T-helper 17 cell (primary cell): ENCODE measurements at regions not wholly inside any gene's neighbourhood (a gene's known extent, or its start where the extent isn't known, plus 50 kb on each side); places are given as distances from the start of the nearest gene placed in this dataset.
A peak's percentile ranks its signal among the peaks of the same experiment; 100 is the strongest.

Source experiments
- ATAC-seq: fragments of 150-1000 bp; cut with Tn5 transposase; 2 replicates; pipeline ENCODE4 v1.10.0; 2021; ENCODE audit warnings: mild to moderate bottlenecking, moderate library complexity
- DNase-seq, 3 donors: peaks; one replicate each; pipeline versions ENCODE4 v3.0.0 to v3.0.0-alpha.2; 2020 to 2021
- H3K9me3 ChIP-seq: one replicate; pipeline ENCODE4 v1.7.0; 2013; ENCODE audit warnings: low read length, mild to moderate bottlenecking; ENCODE audit not compliant: control insufficient read depth, poor library complexity, severe bottlenecking
- H3K27ac Mint-ChIP-seq: one replicate; pipeline ENCODE4 v1.8.0; 2022; ENCODE audit warnings: mild to moderate bottlenecking, moderate library complexity, mixed read lengths
- H3K27me3 Mint-ChIP-seq: one replicate; pipeline ENCODE4 v1.8.0; 2022; ENCODE audit warnings: mixed read lengths
- H3K36me3 Mint-ChIP-seq: one replicate; pipeline ENCODE4 v1.8.0; 2022; ENCODE audit warnings: low read depth, mixed read lengths
- H3K4me1 Mint-ChIP-seq: one replicate; pipeline ENCODE4 v1.8.0; 2022; ENCODE audit warnings: mild to moderate bottlenecking, mixed read lengths
- H3K4me3 Mint-ChIP-seq: one replicate; pipeline ENCODE4 v1.8.0; 2022; ENCODE audit warnings: mild to moderate bottlenecking, moderate library complexity, mixed read lengths

DNA sequence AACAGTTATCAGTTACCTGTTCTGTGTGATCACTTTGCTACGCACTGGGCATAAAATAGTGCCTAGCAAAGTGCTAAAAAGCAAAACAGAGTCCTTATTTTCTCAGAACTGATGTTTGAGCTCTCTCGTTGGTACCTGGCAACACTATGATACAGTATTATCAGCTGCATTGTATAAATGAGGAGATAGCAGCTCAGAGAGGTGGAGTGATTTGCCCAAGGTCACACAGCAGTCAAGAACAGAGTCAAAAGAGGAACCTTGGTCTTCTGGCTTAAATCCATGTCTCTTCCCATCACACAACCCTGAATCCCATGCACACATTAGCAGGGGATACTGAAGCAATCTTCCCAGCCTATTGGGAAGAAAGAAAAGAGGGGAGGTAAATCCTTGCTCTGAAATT lies 580.5 kb downstream of the SOX6 start:
- H3K4me1 Mint-ChIP-seq = no peaks in the 10 kb centered on the region
- H3K4me3 Mint-ChIP-seq = no peak overlapping the region
- no peaks in the 10 kb centered on the region for H3K9me3 ChIP-seq
- ATAC-seq (no peak), DNase-seq (no peak)
- peaks cover 20% of the 10 kb centered on the region for H3K27me3 Mint-ChIP-seq
- no peaks in the 10 kb centered on the region for H3K36me3 Mint-ChIP-seq
- H3K27ac Mint-ChIP-seq = no peak overlapping the region

DNA sequence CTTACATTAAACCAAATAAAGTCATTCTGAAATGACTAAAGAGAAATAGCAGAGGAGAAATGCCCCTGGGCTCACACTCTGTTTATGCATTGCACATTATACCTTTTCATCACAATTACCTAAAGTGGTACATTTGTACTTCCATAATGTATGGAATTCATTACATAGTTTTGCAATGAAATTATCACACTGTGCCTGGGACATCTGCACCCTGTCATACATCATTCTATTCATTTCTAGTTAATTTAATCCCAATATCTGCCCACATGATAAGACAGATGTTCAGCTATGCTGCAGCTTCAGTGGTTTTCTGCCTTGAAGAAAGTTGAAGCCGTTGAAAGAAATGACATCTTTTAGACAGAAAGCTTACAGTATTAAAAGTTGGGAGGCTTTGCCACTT lies 580.0 kb downstream of the SOX6 start:
- Mint-ChIP-seq H3K4me3 (no peak overlapping the region), H3K27me3 (peaks cover 20% of the 10 kb centered on the region), H3K36me3 (no peaks in the 10 kb centered on the region), H3K4me1 (no peaks in the 10 kb centered on the region), H3K27ac (no peak overlapping the region)
- H3K9me3 ChIP-seq = no peaks in the 10 kb centered on the region
- ATAC-seq (no peak), DNase-seq (no peak)

DNA sequence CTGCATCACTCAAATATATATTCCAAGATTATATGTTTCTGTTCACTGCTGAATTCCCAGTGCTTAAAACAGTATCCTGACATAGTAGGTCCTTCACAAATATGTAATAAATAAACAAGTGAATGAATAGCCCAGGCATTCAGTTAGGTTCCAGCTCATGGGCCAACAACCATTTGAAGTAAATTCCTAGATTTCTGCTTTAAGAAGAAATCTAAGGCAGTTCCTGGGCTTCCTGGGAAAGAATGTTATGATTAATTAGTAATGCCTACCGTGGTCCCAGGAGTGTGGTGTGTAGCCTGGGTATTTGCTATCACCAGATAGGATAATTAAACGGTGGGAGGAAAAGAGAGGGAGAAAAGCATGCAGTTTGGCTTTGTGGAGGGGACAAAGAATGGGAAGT lies 576.8 kb downstream of the SOX6 start:
- H3K9me3 ChIP-seq = no peaks in the 10 kb centered on the region
- H3K27me3 Mint-ChIP-seq = peaks cover 6% of the 10 kb centered on the region
- ATAC-seq = no peak
- no peak overlapping the region for H3K4me3 Mint-ChIP-seq
- no peak overlapping the region for H3K27ac Mint-ChIP-seq
- no peaks in the 10 kb centered on the region for H3K36me3 Mint-ChIP-seq
- H3K4me1 Mint-ChIP-seq = no peaks in the 10 kb centered on the region
- no peak for DNase-seq

DNA sequence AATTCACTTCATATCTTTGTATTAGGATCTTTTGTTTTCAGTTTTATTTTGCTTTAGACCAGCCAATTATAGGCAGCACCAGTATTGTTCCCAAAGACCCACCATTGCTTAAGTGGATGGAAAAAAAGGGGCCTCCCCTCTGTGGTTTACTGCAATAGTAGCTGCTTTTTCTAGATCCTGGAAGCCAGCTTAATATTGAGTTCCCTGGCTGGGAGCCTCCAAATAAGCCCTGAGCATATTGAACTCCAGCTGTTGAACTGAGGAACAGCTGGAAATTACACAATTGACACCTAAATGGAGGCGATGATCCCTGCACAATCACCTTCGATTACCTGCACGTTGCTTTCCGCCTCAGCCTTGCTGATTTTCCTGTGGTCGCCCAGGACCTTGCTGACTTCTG lies 576.0 kb downstream of the SOX6 start:
- DNase-seq (no peak), ATAC-seq (no peak)
- H3K27ac Mint-ChIP-seq = no peak overlapping the region
- no peaks in the 10 kb centered on the region for H3K4me1 Mint-ChIP-seq
- H3K4me3 Mint-ChIP-seq = no peak overlapping the region
- no peaks in the 10 kb centered on the region for H3K9me3 ChIP-seq
- no peaks in the 10 kb centered on the region for H3K27me3 Mint-ChIP-seq
- H3K36me3 Mint-ChIP-seq = no peaks in the 10 kb centered on the region

DNA sequence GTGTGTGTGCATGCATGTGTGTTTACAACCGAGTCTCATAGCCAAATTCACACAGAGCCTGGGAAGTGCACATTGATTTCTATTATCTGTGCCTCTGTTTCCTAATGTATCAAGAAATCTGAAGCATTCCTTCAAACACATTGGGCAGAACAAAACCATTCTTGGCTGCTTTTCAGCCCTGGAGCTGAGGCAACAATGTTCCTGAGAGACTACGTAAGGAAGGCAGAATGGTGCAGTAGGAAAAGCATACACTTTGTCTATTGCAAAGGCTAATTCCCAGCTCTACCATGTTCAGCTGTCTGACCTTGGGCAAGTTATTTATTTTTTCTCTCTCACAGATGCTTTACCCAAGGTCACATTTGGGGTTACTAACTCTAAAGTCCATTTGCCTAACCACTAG lies 575.5 kb downstream of the SOX6 start:
- Mint-ChIP-seq H3K36me3 (no peaks in the 10 kb centered on the region), H3K4me3 (no peak overlapping the region), H3K4me1 (no peaks in the 10 kb centered on the region), H3K27me3 (no peaks in the 10 kb centered on the region), H3K27ac (no peak overlapping the region)
- H3K9me3 ChIP-seq = no peaks in the 10 kb centered on the region
- ATAC-seq (no peak), DNase-seq (no peak)

DNA sequence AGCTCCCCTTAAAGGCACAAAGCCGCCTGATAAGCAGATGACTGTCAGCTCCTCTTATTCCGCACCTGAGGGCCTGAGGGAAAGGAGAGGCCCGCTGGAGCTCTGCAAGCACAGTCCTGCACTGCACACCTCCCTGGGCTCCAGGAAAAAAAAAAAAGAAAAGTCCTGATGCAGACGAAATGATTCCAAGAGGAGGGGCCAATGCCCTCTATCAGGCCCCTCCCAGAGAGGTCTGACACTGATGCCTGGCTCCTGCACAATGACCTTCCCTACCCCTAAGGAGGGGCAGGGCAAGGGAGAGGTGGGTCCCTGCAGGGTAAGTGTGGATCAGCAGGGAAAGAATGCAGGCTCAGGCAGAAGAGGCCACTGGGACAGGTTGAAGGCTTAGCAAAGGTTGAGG lies 572.7 kb downstream of the SOX6 start:
- no peaks in the 10 kb centered on the region for H3K9me3 ChIP-seq
- no peak for DNase-seq
- H3K4me1 Mint-ChIP-seq = no peaks in the 10 kb centered on the region
- H3K27me3 Mint-ChIP-seq = peaks cover 5% of the 10 kb centered on the region
- H3K36me3 Mint-ChIP-seq = no peaks in the 10 kb centered on the region
- no peak overlapping the region for H3K4me3 Mint-ChIP-seq
- no peak overlapping the region for H3K27ac Mint-ChIP-seq
- no peak for ATAC-seq

DNA sequence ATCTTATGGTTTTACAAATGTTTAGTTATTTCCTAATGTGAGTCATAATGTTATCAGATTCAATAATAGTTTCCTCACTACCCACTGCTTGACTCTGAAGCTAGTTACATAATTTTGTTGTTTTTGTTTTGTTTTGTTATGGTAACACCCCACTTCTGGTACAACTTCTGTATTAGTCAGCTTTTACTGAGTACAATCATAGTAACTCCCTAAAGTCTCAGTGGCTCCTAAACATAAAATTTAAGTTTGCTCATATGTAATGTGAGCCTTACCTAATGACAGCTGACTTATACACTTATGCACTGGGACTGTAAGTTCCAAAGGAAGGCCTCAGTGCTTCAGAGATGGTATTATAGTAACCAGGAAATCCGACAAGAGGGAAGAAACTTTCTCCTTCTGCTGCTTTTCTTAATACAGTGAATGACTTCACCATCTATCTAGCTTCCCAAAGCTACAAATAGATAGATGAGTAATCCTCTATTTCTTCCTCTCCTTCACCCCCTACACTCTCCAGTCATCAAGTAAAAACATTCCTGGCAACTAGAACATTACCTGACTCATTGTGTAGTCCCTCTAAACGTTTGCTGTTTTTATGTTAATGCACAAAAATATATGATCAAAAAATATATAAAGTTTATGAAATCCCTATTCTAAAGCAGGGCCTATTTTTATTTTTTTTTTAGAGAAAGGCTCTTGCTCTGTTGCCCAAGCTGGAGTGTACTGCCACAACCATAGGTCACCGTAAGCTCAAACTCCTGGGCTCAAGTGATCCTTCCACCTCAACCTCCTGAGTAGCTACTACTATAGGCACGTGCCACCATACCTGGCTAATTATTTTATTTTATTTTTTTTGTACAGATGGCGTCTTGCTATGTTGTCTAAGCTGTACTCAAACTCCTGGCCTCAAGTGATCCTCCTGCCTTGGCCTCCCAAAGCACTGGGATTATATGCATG lies 563.0 kb downstream of the SOX6 start:
- H3K4me3 Mint-ChIP-seq = no peak overlapping the region
- H3K27ac Mint-ChIP-seq = no peak overlapping the region
- DNase-seq (no peak), ATAC-seq (no peak)
- no peaks in the 10 kb centered on the region for H3K4me1 Mint-ChIP-seq
- H3K36me3 Mint-ChIP-seq = no peaks in the 10 kb centered on the region
- peaks cover 3% of the 10 kb centered on the region for H3K9me3 ChIP-seq
- no peaks in the 10 kb centered on the region for H3K27me3 Mint-ChIP-seq

DNA sequence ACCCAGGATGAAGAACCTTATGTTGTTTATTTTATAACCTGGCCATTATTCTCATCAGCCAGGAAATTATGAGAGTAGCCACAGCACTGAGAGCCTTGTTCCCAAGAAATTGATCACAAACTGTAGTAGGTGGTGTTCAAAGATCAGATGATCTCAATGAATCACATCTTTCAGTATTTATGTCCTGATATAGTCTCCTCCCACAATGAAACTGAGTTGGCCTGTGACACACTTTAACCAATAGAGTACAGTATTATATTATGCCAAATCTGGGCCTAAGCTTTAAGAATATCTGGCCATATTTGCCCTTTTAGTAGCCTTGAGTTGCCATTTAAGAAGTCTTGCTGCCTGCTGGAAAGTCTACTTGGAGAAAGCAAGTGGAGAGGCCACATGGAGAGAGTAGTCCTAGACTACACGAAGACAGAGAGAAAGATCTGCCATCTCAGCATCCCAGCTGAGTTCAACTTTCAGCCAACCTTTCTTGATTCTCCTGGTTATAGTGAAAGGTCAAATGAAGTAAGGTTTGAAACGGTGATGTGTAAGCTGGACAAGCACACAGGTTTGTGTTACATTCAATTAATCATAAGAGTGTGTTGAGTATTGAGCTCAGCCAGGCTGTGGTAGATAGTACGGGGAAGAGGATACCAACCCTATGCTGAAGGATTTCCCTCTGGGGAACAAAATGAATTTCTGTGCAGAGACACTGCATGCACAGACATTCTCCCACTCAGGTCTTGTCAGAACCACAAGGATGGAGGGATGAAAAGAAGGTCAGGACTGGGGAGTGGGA lies 561.8 kb downstream of the SOX6 start:
- Mint-ChIP-seq H3K4me3 (no peak overlapping the region), H3K27ac (no peak overlapping the region), H3K27me3 (no peaks in the 10 kb centered on the region), H3K36me3 (no peaks in the 10 kb centered on the region), H3K4me1 (no peaks in the 10 kb centered on the region)
- ATAC-seq = no peak
- peaks cover 3% of the 10 kb centered on the region for H3K9me3 ChIP-seq
- DNase-seq = no peak

DNA sequence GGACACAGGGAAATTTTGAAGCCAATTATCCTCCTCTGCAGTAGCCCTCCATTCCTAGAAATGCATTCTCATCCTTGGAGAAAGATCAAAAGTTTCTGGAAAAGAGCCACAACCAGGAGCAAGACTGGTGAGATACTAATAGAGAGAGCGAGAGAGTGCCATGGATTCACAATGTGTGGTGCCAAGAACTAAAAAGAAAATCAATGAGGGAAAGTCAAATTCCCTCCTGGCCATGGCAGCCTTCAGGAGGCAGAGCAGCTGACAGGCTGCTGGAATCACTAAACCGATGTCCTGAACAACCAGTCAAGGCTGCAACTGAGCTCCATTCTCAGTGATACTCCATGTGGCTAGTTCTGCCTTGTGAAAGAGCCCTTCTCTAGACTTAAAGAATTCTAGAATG lies 561.0 kb downstream of the SOX6 start:
- no peaks in the 10 kb centered on the region for H3K27me3 Mint-ChIP-seq
- H3K9me3 ChIP-seq = peaks cover 3% of the 10 kb centered on the region
- no peak overlapping the region for H3K4me3 Mint-ChIP-seq
- DNase-seq = no peak
- H3K36me3 Mint-ChIP-seq = no peaks in the 10 kb centered on the region
- no peak for ATAC-seq
- peaks cover 3% of the 10 kb centered on the region for H3K4me1 Mint-ChIP-seq
- no peak overlapping the region for H3K27ac Mint-ChIP-seq

DNA sequence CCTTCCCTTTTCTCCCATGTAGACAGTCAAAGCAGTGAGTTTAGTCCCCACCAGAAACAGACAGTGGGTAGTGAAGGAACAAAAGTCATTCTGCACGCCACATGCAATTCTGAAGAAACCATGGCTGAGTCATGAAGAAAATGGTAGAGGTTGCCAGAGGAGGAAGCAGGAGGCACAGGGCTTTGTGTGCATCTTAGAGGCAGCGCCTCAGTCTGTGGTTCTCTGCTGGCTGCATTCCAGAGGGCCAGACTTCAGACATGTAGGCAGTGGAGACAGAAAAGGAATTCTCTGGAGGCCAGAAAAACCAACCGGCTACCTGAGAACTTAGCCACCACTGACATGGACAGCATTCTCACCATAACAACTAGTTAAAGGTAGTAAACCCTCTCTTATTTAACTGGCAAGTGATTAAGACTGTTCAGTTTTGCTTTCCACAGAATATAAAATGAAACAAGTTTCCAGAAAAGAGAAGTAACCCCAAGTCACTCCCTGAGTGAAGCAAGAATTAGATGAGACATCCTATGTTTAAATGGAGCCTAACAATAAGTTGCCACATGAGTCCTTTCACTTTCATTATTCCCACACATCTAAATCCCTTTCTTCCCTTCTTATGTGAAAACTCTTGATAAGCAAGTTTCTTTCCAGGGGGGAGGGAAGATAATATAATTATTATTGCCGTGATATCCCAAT lies 556.1 kb downstream of the SOX6 start:
- H3K9me3 ChIP-seq = no peaks in the 10 kb centered on the region
- Mint-ChIP-seq H3K4me3 (no peak overlapping the region), H3K4me1 (peaks cover 3% of the 10 kb centered on the region), H3K36me3 (no peaks in the 10 kb centered on the region), H3K27ac (no peak overlapping the region), H3K27me3 (no peaks in the 10 kb centered on the region)
- ATAC-seq = peak; percentile 12
- DNase-seq = no peak

DNA sequence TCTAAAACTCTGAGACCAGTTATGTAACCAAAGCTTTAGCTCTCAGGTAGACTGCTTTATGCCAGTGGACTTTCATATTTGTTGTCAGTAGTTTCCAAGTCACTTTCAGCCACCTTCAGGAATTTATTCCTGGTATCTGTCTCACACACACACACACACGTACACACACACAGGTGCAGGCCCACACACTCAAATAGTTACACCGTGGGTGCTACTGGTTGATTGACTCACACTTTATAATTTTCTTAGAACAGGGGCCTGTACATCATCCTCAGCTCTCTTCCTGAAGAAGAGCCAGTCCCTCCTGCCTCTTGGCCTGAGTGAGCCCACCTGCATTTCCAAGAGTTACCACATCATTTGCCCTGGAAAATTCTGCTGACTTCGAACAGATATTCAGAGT lies 555.2 kb downstream of the SOX6 start:
- no peaks in the 10 kb centered on the region for H3K9me3 ChIP-seq
- H3K4me3 Mint-ChIP-seq = no peak overlapping the region
- H3K4me1 Mint-ChIP-seq = peaks cover 3% of the 10 kb centered on the region
- no peaks in the 10 kb centered on the region for H3K36me3 Mint-ChIP-seq
- H3K27ac Mint-ChIP-seq = no peak overlapping the region
- ATAC-seq (no peak), DNase-seq (no peak)
- no peaks in the 10 kb centered on the region for H3K27me3 Mint-ChIP-seq

DNA sequence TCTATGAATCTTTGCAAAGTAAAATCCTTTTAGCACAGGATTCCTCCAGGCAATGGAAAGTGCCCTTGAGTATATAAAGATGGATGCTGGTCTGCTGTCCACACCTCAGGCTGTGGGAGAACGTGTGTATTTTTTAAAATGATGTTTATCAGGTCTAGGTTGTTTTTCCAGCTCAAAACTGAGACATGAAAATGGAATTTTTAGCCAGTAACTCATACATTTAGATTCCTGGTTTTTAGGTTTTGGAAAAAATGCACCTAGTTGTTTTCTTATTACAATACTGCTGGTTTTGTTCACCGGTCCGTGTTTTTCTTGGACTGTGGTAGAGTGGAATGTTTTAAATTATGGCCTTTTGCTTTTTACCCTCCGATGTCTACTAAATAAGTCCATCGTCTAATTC lies 554.7 kb downstream of the SOX6 start:
- Mint-ChIP-seq H3K4me1 (peaks cover 3% of the 10 kb centered on the region), H3K4me3 (no peak overlapping the region), H3K36me3 (no peaks in the 10 kb centered on the region), H3K27me3 (no peaks in the 10 kb centered on the region), H3K27ac (no peak overlapping the region)
- ATAC-seq (no peak), DNase-seq (no peak)
- no peaks in the 10 kb centered on the region for H3K9me3 ChIP-seq

DNA sequence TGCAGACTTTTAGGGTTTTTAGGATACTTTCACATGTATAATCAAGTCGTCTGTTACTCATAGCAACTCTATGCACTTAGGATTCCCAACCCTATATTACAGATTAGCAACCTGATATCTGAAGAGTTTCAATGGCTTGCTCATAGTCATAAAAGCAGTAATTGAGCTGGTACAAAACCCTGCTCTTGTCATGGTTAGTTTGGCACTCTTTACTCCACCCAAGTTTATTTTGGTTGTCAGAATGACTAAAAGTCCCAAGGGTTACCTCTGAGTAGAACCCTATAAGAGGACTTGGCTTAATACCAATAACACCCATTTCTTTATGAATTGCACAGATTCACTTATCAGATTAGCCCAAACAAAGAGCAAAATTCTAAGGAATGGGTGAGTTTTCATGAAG lies 550.6 kb downstream of the SOX6 start:
- ATAC-seq (no peak), DNase-seq (no peak)
- no peaks in the 10 kb centered on the region for H3K27me3 Mint-ChIP-seq
- H3K4me1 Mint-ChIP-seq = no peaks in the 10 kb centered on the region
- no peak overlapping the region for H3K4me3 Mint-ChIP-seq
- H3K9me3 ChIP-seq = no peaks in the 10 kb centered on the region
- no peaks in the 10 kb centered on the region for H3K36me3 Mint-ChIP-seq
- no peak overlapping the region for H3K27ac Mint-ChIP-seq
